ENCODE measurements at regions not wholly inside any gene's neighbourhood (a gene's known extent, or its start where the extent isn't known, plus 50 kb on each side); places are given as distances from the start of the nearest gene placed in this dataset.
"Not testable (repeated sequence)": the region's sequence is repeated elsewhere in the genome, so short reads cannot be mapped to it uniquely, and the experiment has no call there.

DNA sequence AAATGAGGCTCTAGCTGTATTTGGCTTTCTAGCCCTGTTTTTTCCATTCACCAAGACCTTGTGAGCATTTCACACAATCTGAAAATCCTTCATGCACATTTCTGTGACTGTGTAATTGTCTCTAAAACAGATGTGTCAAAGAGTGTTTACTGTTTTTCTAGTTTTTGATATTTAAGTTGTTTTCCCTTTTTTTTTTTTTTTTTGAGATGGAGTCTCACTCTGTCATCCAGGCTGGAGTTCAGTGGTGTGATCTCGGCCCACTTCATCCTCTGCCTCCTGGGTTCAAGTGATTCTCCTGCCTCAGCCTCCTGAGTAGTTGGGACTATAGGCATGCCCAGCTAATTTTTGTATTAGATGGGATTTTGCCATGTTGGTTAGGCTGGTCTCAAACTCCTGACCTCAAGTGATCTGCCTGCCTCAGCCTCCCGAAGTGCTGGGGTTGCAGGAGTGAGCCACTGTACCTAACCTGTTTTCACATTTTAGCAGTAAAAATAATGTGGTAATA is 242.0 kb downstream of the MYCN start:
- POLR2A ChIA-PET; H3K4me1 Mint-ChIP-seq; H3K27ac Mint-ChIP-seq; H3K36me3 Mint-ChIP-seq; CTCF ChIA-PET; H3K27me3 ChIP-seq (ENCODE audit: insufficient read depth, low read length, poor library complexity, severe bottlenecking); H3K4me3 ChIP-seq (ENCODE audit: low read length); H3K4me3 Mint-ChIP-seq; H3K9me3 ChIP-seq (ENCODE audit: low read length); H3K27me3 Mint-ChIP-seq; H3K36me3 ChIP-seq (ENCODE audit: insufficient read depth, low read length); H3K4me1 ChIP-seq (ENCODE audit: insufficient read depth, low read length); H3K27ac ChIP-seq (ENCODE audit: low read depth, low read length); DNase-seq: not testable (repeated sequence)
- H3K9me3 Mint-ChIP-seq = peaks cover 0 to 11% (median 0%) of the 10 kb centered on the region in 5 donors

DNA sequence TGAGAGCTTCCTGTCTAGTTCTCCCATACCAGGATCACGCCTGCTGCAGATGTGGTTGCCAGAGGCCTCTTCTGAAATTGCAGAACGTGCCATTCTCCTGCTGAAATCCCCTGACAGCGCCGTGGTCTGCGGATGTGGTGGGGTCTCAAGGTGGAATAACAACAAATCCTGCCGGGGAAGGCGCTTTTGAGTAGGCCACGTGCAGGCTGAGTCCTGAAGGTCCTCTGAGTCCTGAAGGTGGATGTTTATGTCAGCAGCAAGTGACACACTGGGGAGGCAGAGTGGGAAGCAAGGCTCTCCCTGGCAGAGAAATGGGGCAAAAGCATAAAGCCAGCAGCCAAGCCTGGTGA is 241.4 kb downstream of the MYCN start:
- H3K27ac ChIP-seq (ENCODE audit: low read depth, low read length) = no peak overlapping the region
- peaks cover 0 to 3% of the 10 kb centered on the region in 2 donors for H3K27me3 Mint-ChIP-seq
- no peaks in the 10 kb centered on the region for H3K4me1 ChIP-seq (ENCODE audit: insufficient read depth, low read length)
- peaks cover 0 to 11% (median 0%) of the 10 kb centered on the region in 5 donors for H3K9me3 Mint-ChIP-seq
- POLR2A ChIA-PET = no interaction called here
- CTCF ChIA-PET = no interaction called here
- no peaks in the 10 kb centered on the region for H3K36me3 Mint-ChIP-seq
- no peak overlapping the region for H3K4me3 ChIP-seq (ENCODE audit: low read length)
- H3K4me1 Mint-ChIP-seq = no peaks in the 10 kb centered on the region
- no peak overlapping the region for H3K27ac Mint-ChIP-seq
- no peak for DNase-seq
- H3K4me3 Mint-ChIP-seq = no peak overlapping the region
- no peaks in the 10 kb centered on the region for H3K27me3 ChIP-seq (ENCODE audit: insufficient read depth, low read length, poor library complexity, severe bottlenecking)
- no peaks in the 10 kb centered on the region for H3K9me3 ChIP-seq (ENCODE audit: low read length)
- no peaks in the 10 kb centered on the region for H3K36me3 ChIP-seq (ENCODE audit: insufficient read depth, low read length)

DNA sequence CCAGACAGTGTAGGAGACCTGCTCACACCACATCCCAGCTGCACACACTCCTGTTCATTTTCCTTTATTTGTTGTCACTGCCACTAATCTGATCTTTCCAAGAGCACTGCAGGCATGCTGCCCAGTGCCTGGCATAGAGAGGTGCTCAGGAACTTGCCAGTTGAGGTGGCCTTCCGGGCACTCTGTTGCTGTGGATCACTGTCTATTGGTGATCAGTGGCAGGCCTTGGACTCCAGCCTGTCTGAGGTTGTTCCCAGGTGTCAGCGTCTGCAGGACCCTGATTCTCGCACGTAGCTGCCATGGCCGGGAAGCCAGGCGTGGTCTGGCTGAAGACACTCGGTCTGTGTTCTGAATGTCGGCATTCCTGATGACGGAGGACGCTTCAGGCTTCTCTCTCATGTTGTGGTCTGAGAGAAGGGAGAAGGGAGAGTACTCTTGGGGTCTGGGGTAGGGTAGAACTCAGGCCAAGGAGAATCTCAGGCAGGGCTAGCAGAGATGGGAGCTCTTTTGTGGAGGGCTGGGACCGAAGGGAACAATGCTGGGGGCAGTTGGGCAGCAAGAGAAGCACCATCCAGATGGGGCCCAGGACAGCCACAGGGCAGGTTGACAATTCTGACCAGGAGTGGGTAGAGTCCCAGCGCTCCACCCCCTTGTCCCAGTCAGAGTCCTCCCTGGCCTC is 240.9 kb downstream of the MYCN start:
- H3K4me3 ChIP-seq (ENCODE audit: low read length) = no peak overlapping the region
- no peaks in the 10 kb centered on the region for H3K27me3 ChIP-seq (ENCODE audit: insufficient read depth, low read length, poor library complexity, severe bottlenecking)
- no peak for DNase-seq
- H3K9me3 ChIP-seq (ENCODE audit: low read length) = no peaks in the 10 kb centered on the region
- H3K27me3 Mint-ChIP-seq = peaks cover 0 to 3% of the 10 kb centered on the region in 2 donors
- H3K4me3 Mint-ChIP-seq = no peak overlapping the region
- no peaks in the 10 kb centered on the region for H3K36me3 Mint-ChIP-seq
- POLR2A ChIA-PET = no interaction called here
- CTCF ChIA-PET = no interaction called here
- H3K4me1 ChIP-seq (ENCODE audit: insufficient read depth, low read length) = no peaks in the 10 kb centered on the region
- no peaks in the 10 kb centered on the region for H3K4me1 Mint-ChIP-seq
- no peak overlapping the region for H3K27ac ChIP-seq (ENCODE audit: low read depth, low read length)
- H3K9me3 Mint-ChIP-seq = peaks cover 0 to 11% (median 0%) of the 10 kb centered on the region in 5 donors
- H3K27ac Mint-ChIP-seq = no peak overlapping the region
- no peaks in the 10 kb centered on the region for H3K36me3 ChIP-seq (ENCODE audit: insufficient read depth, low read length)

DNA sequence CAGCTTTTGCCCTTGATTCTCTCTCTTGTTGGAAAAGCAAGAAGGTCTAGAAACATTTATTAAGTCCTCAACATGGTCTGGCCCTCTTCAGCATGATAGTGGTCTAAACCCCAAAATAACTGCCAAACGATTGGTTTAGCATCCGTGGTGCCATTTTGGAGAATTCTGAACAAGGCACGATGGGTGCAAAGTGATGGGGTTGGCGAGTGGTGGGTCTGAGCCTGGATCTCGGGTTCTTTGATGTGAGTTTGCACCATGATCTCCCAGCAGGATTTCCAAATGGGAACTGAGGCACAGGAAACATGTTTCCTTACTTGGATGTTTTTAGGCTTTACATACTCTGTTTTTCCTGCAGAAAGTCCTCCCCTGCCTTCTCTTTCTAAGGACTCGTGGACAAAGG is 240.3 kb downstream of the MYCN start:
- H3K9me3 Mint-ChIP-seq = peaks cover 0 to 11% (median 0%) of the 10 kb centered on the region in 5 donors
- no peaks in the 10 kb centered on the region for H3K36me3 ChIP-seq (ENCODE audit: insufficient read depth, low read length)
- H3K4me3 Mint-ChIP-seq = no peak overlapping the region
- no peaks in the 10 kb centered on the region for H3K36me3 Mint-ChIP-seq
- H3K27me3 ChIP-seq (ENCODE audit: insufficient read depth, low read length, poor library complexity, severe bottlenecking) = no peaks in the 10 kb centered on the region
- peaks cover 0 to 3% of the 10 kb centered on the region in 2 donors for H3K27me3 Mint-ChIP-seq
- H3K4me1 ChIP-seq (ENCODE audit: insufficient read depth, low read length) = no peaks in the 10 kb centered on the region
- no peak overlapping the region for H3K27ac Mint-ChIP-seq
- CTCF ChIA-PET = no interaction called here
- no peak for DNase-seq
- no peak overlapping the region for H3K4me3 ChIP-seq (ENCODE audit: low read length)
- H3K27ac ChIP-seq (ENCODE audit: low read depth, low read length) = no peak overlapping the region
- H3K9me3 ChIP-seq (ENCODE audit: low read length) = no peaks in the 10 kb centered on the region
- POLR2A ChIA-PET = no interaction called here
- no peaks in the 10 kb centered on the region for H3K4me1 Mint-ChIP-seq

DNA sequence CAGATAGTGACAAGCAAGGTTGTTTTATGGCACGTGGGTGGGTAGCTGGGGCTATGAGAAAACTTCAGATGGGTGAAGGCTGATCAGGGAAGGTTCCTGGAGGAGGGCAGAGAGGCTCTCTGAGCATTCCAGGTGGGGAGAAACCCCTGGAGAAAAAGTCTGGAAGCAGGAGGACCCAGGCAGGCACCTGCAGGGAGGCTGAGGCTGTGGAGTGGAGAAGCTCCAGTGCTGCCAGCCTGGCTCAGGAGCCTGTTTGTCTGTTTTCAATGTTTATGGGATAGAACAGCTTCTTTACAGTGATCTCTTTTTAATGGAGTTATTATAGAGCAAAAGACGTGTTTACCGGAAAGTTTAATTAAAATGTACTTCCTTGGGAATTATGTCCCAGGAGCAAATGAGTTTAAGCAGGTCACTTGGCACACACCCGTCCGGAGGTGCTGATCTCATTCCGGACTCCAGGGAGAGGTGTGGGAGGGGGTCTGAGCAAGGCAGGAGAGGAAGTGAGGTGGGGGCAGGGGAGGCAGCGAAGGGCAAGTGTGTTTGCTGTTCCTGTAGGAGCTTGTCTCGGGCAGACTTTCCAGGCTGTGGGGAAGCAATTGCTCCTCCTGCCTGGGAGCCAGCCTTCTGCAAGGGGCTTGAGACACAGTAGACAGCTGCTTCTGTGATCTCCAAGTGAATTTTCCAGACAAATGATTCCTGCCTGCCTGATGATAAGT is 239.5 kb downstream of the MYCN start:
- H3K4me1 Mint-ChIP-seq = no peaks in the 10 kb centered on the region
- ChIA-PET POLR2A (no interaction called here), CTCF (no interaction called here)
- DNase-seq = no peak
- Histone ChIP-seq H3K36me3 (ENCODE audit: insufficient read depth, low read length) (no peaks in the 10 kb centered on the region), H3K27ac (ENCODE audit: low read depth, low read length) (no peak overlapping the region), H3K4me1 (ENCODE audit: insufficient read depth, low read length) (no peaks in the 10 kb centered on the region), H3K27me3 (ENCODE audit: insufficient read depth, low read length, poor library complexity, severe bottlenecking) (no peaks in the 10 kb centered on the region), H3K4me3 (ENCODE audit: low read length) (no peak overlapping the region), H3K9me3 (ENCODE audit: low read length) (no peaks in the 10 kb centered on the region)
- H3K27me3 Mint-ChIP-seq = peaks cover 0 to 3% of the 10 kb centered on the region in 2 donors
- peak overlapping the region in 1 of 8 donors; percentile 74 for H3K27ac Mint-ChIP-seq
- H3K36me3 Mint-ChIP-seq = no peaks in the 10 kb centered on the region
- H3K9me3 Mint-ChIP-seq = peaks cover 0 to 11% (median 0%) of the 10 kb centered on the region in 5 donors
- no peak overlapping the region for H3K4me3 Mint-ChIP-seq

DNA sequence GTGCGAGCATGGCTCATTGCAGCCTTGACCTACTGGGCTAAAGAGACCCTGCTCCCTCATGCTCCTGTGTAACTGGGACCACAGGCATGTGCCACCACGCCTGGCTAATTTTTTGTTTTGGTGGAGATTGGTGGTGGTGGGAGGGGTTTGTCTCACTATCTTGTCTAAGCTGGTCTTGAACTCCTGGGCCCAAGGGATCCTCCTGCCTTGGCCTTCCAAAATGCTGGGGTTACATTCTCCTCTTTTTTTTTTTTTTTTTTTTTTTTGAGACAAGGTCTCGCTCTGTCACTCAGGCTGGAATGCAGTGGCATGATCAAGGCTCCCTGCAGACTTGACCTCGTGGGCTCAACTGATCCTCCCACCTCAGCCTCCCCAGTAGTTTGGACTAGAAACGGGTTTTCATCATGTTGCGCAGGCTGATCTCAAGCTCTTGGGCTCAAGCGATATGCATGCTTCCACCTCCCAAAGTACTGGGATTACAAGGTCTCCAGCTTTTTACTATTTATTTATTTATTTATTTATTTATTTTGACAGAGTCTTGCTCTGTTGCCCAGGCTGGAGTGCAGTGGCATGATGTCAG is 238.3 kb downstream of the MYCN start:
- Histone ChIP-seq H3K27me3 (ENCODE audit: insufficient read depth, low read length, poor library complexity, severe bottlenecking) (no peaks in the 10 kb centered on the region), H3K9me3 (ENCODE audit: low read length) (no peaks in the 10 kb centered on the region), H3K4me1 (ENCODE audit: insufficient read depth, low read length) (no peaks in the 10 kb centered on the region), H3K36me3 (ENCODE audit: insufficient read depth, low read length) (no peaks in the 10 kb centered on the region), H3K4me3 (ENCODE audit: low read length) (no peak overlapping the region), H3K27ac (ENCODE audit: low read depth, low read length) (no peak overlapping the region)
- H3K36me3 Mint-ChIP-seq = no peaks in the 10 kb centered on the region
- peak overlapping the region in 1 of 7 donors; percentile 23 for H3K4me3 Mint-ChIP-seq
- no peak for DNase-seq
- no peaks in the 10 kb centered on the region for H3K4me1 Mint-ChIP-seq
- CTCF ChIA-PET = no interaction called here
- no peak overlapping the region for H3K27ac Mint-ChIP-seq
- peaks cover 0 to 8% (median 0%) of the 10 kb centered on the region in 5 donors for H3K9me3 Mint-ChIP-seq
- no peaks in the 10 kb centered on the region for H3K27me3 Mint-ChIP-seq
- POLR2A ChIA-PET = no interaction called here

DNA sequence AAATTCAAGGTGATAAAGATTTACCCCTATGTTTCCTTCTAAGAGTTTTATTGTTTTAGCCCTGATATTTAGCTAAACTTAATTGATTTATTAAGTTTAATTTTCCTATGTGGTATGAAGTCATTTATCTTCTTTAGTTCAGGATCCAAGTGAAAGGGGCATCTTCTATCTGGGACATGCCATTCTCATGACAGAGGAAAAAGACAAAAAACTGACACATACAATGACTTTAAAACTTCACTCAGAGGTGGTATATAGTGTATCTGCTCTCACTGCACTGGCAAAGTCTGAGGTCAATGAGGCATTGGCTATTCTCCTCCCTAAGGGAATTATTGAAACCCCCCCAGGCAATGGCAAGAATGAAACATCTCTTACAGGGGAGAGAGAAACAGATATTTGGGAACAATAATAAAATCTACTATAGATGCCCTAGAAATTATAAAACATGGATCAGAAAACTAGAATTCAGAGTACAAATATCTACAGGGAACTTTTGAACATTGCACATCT is 237.4 kb downstream of the MYCN start:
- H3K4me1 ChIP-seq (ENCODE audit: insufficient read depth, low read length) = no peaks in the 10 kb centered on the region
- Mint-ChIP-seq H3K36me3 (no peaks in the 10 kb centered on the region), H3K4me3 (no peak overlapping the region), H3K9me3 (peaks cover 0 to 4% (median 0%) of the 10 kb centered on the region in 5 donors), H3K4me1 (no peaks in the 10 kb centered on the region), H3K27ac (no peak overlapping the region), H3K27me3 (no peaks in the 10 kb centered on the region)
- no peak for DNase-seq
- ChIA-PET CTCF (no interaction called here), POLR2A (no interaction called here)
- H3K27ac ChIP-seq (ENCODE audit: low read depth, low read length) = no peak overlapping the region
- no peaks in the 10 kb centered on the region for H3K27me3 ChIP-seq (ENCODE audit: insufficient read depth, low read length, poor library complexity, severe bottlenecking)
- no peak overlapping the region for H3K4me3 ChIP-seq (ENCODE audit: low read length)
- no peaks in the 10 kb centered on the region for H3K9me3 ChIP-seq (ENCODE audit: low read length)
- no peaks in the 10 kb centered on the region for H3K36me3 ChIP-seq (ENCODE audit: insufficient read depth, low read length)

DNA sequence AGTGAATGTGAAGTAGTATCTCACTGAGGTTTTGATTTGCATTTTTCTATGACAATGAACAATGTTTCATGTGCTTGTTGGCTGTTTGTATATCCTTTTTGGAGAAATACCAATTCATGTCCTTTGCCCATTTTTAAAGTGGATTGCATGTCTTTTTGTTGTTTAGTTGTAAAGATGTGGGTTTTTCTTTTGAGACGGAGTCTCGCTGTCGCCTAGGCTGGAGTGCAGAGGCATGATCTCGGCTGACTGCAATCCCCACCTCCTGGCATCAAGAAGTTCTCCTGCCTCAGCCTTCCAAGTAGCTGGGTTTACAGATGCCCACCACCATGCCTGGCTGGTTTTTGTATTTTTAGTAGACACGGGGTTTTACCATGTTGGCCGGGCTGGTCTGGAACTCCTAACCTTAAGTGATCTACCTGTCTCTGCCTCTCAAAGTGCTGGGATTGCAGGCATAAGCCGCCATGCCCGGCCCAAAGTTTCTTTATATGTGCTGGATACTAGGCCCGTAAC is 236.7 kb downstream of the MYCN start:
- Histone ChIP-seq H3K4me3 (ENCODE audit: low read length) (no peak overlapping the region), H3K9me3 (ENCODE audit: low read length) (no peaks in the 10 kb centered on the region), H3K36me3 (ENCODE audit: insufficient read depth, low read length) (no peaks in the 10 kb centered on the region), H3K4me1 (ENCODE audit: insufficient read depth, low read length) (no peaks in the 10 kb centered on the region), H3K27me3 (ENCODE audit: insufficient read depth, low read length, poor library complexity, severe bottlenecking) (no peaks in the 10 kb centered on the region), H3K27ac (ENCODE audit: low read depth, low read length) (no peak overlapping the region)
- Mint-ChIP-seq H3K27ac (no peak overlapping the region), H3K4me1 (no peaks in the 10 kb centered on the region), H3K27me3 (no peaks in the 10 kb centered on the region), H3K4me3 (no peak overlapping the region), H3K36me3 (no peaks in the 10 kb centered on the region), H3K9me3 (peaks cover 0 to 4% (median 0%) of the 10 kb centered on the region in 5 donors)
- POLR2A ChIA-PET = no interaction called here
- CTCF ChIA-PET = no interaction called here
- DNase-seq = no peak
